Sigmoid colon (tissue), 6 donors: ENCODE measurements at regions not wholly inside any gene's neighbourhood (a gene's known extent, or its start where the extent isn't known, plus 50 kb on each side); places are given as distances from the start of the nearest gene placed in this dataset.

ENCODE experiments used
- DNase-seq: peaks from one replicate; pipeline ENCODE4 v3.0.0-alpha.2; 2019
- H3K27ac ChIP-seq, 4 donors: fragments of 200-600 bp; sonication (generic); one replicate each; pipeline ENCODE4 v1.5.1; 2016 to 2019; ENCODE audit warnings: mild to moderate bottlenecking in 1 of 4
- H3K27me3 ChIP-seq, 3 donors: fragments of 200-600 bp; sonication (generic); one replicate each; pipeline ENCODE4 v1.5.1; 2019; ENCODE audit warnings: mild to moderate bottlenecking in 1 of 3
- H3K36me3 ChIP-seq, 4 donors: fragments of 200-600 bp; sonication (generic); one replicate each; pipeline ENCODE4 v1.5.1; 2016 to 2019
- H3K4me1 ChIP-seq, 4 donors: fragments of 200-600 bp; sonication (generic); one replicate each; pipeline ENCODE4 v1.5.1; 2017 to 2019
- H3K4me3 ChIP-seq, 4 donors: fragments of 200-600 bp; sonication (generic); one replicate each; pipeline ENCODE4 v1.5.1; 2017 to 2019; ENCODE audit warnings: mild to moderate bottlenecking in 2 of 4, moderate library complexity in 1 of 4
- H3K9me3 ChIP-seq, 4 donors: fragments of 200-600 bp in 3 of 4; sonication (generic) in 3 of 4; one replicate each; pipeline versions ENCODE4 v1.5.1 to v1.6.1; 2013 to 2019
- EP300 ChIP-seq, 4 donors: sonication (generic); formaldehyde crosslinking; IDR thresholded peaks; one replicate each; pipeline ENCODE4 v1.6.1; 2017; ENCODE audit warnings: antibody characterized with exemption in 4 of 4
- POLR2A ChIP-seq, 2 donors: fragments of 450-650 bp; IDR thresholded peaks; one replicate each; pipeline ENCODE4 v1.6.1; 2016; ENCODE audit warnings: antibody characterized with exemption in 2 of 2, mild to moderate bottlenecking in 2 of 2, moderate library complexity in 2 of 2
- POLR2AphosphoS5 ChIP-seq, 4 donors: sonication (generic); formaldehyde crosslinking; IDR thresholded peaks; one replicate each; pipeline ENCODE4 v1.6.1; 2017; ENCODE audit warnings: antibody characterized with exemption in 4 of 4
- WGBS, 2 donors: extraction: QIAGEN DNeasy Blood & Tissue Kit; methylation state at CpG; one replicate each; pipeline ENCODE4 v1.1.7; 2013; 5-methylcytosine and 5-hydroxymethylcytosine counted together
- intact Hi-C: fragments of 100-400 bp; cut with DNase I; formaldehyde crosslinking; loops from one replicate; pipeline ENCODE4 v1.15.1; 2023
- TF ChIP-seq, protein P1 (sequence below), 4 experiments: fragments of 450-650 bp in 3 of 4; fragments of 200-600 bp in 1 of 4; IDR thresholded peaks; one replicate each; pipeline ENCODE4 v1.5.1; 2016 to 2019; ENCODE audit warnings: antibody characterized with exemption in 4 of 4, mild to moderate bottlenecking in 3 of 4, moderate library complexity in 2 of 4
- donor health status: healthy with polysubstance abuse.
- donor health status: healthy.

DNA sequence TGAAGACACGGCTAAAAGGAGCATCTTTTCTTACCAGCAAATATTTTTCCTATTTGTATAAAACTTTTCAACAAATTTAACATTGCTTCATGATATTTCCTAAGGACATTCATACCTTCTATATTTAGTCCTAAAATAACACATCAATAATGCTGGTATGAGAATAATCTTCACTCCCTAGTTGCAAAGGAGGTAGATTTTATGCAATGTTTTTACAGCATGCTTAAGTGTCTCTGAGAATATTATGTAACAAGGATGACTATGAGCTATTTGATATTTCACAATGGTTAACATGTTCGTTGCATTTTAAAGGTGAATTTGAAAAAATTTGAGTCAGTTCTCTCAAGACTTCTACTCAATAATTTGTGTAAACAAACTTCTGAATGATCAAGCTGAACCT is 506.7 kb downstream of the NUP35 start:
- H3K27ac ChIP-seq: no peak overlapping the region
- no peaks in the 10 kb centered on the region for H3K36me3 ChIP-seq
- DNase-seq: no peak
- H3K9me3 ChIP-seq: no peaks in the 10 kb centered on the region
- 84 to 86% methylated on average over 2 of the region's 2 CpGs for WGBS, 2 donors
- H3K4me3 ChIP-seq: no peak overlapping the region
- H3K4me1 ChIP-seq: no peaks in the 10 kb centered on the region
- no peaks in the 10 kb centered on the region for H3K27me3 ChIP-seq
- TF ChIP-seq EP300 (IDR thresholded peaks at IDR 0.05) (no peak), POLR2A (IDR thresholded peaks at IDR 0.05) (no peak), POLR2AphosphoS5 (IDR thresholded peaks at IDR 0.05) (no peak)
- TF ChIP-seq, protein P1, sequence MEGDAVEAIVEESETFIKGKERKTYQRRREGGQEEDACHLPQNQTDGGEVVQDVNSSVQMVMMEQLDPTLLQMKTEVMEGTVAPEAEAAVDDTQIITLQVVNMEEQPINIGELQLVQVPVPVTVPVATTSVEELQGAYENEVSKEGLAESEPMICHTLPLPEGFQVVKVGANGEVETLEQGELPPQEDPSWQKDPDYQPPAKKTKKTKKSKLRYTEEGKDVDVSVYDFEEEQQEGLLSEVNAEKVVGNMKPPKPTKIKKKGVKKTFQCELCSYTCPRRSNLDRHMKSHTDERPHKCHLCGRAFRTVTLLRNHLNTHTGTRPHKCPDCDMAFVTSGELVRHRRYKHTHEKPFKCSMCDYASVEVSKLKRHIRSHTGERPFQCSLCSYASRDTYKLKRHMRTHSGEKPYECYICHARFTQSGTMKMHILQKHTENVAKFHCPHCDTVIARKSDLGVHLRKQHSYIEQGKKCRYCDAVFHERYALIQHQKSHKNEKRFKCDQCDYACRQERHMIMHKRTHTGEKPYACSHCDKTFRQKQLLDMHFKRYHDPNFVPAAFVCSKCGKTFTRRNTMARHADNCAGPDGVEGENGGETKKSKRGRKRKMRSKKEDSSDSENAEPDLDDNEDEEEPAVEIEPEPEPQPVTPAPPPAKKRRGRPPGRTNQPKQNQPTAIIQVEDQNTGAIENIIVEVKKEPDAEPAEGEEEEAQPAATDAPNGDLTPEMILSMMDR (IDR thresholded peaks at IDR 0.05): no peak
- intact Hi-C loops: no loop called here

DNA sequence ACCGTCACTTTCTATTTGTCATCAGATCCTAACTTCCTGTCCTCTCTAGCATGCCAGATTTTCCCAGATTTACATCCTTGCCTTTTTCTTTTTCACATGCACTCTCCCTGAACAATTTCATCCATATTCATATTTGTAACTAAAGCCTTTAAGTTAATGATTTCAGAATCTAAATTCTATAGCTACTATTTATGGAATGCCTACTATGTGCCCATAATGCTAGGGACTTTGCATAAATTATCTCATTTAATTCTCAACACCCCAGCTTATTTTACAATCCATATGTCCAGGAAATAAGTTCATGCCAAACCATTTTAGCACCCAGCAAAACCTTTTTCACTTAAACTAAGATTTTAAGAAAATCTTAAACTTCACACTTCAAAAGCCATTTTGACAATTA is 531.9 kb downstream of the NUP35 start:
- Histone ChIP-seq H3K27ac (no peak overlapping the region), H3K27me3 (no peaks in the 10 kb centered on the region), H3K4me3 (no peak overlapping the region), H3K4me1 (no peaks in the 10 kb centered on the region), H3K9me3 (peaks cover 0 to 2% (median 0%) of the 10 kb centered on the region in 4 donors), H3K36me3 (no peaks in the 10 kb centered on the region)
- WGBS, 2 donors: 73 to 95% methylated on average over 1 of the region's 1 CpG
- TF ChIP-seq EP300 (IDR thresholded peaks at IDR 0.05): no peak
- TF ChIP-seq POLR2A (IDR thresholded peaks at IDR 0.05): no peak
- no peak for TF ChIP-seq POLR2AphosphoS5 (IDR thresholded peaks at IDR 0.05)
- TF ChIP-seq, protein P1 (IDR thresholded peaks at IDR 0.05): no peak
- no peak for DNase-seq
- intact Hi-C loops: no loop called here

DNA sequence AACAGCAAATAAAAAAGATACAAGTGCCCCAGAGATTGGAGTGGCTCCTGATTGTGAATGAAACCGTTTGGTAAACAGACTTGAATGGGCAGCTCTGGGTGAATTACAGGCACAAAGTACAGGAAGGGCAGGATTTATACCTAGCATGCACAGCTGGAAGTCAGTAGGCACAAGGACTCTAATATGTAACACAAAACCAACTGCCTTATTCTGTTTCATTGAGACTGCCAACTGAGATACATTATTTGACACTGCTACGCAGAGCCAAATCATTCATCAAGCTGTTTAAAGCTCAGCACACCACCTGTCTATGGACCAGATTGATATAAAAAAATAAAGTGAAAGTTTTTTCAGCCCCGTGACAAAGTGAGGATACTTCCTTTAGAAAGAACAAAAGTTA is 541.2 kb downstream of the NUP35 start:
- intact Hi-C loops: no loop called here
- no peak for DNase-seq
- H3K27ac ChIP-seq: no peak overlapping the region
- no peaks in the 10 kb centered on the region for H3K27me3 ChIP-seq
- no peaks in the 10 kb centered on the region for H3K36me3 ChIP-seq
- TF ChIP-seq EP300 (IDR thresholded peaks at IDR 0.05) (no peak), POLR2AphosphoS5 (IDR thresholded peaks at IDR 0.05) (no peak), POLR2A (IDR thresholded peaks at IDR 0.05) (no peak)
- TF ChIP-seq, protein P1 (IDR thresholded peaks at IDR 0.05): no peak
- H3K4me1 ChIP-seq: peaks cover 0 to 8% (median 0%) of the 10 kb centered on the region in 4 donors
- H3K9me3 ChIP-seq: no peaks in the 10 kb centered on the region
- H3K4me3 ChIP-seq: no peak overlapping the region
- 10 to 42% methylated on average over 3 of the region's 3 CpGs for WGBS, 2 donors

DNA sequence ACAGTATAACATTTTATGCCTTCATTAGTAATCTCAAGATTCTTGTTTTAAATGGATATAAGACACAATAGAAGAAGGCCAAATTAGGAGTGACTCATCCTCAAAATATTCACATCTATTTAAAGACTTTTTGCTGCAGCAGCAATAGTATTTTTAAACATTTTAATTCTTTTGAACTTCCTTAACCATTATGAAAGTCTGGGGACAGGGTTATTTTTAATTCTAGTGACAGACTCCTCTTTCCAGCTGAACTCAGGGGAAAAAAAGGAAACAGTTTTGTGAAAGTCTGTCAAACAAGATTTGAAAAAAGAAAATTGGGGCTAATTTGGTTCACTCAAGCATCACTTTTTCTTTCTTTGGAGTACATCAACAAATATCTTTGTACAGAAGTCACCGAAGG is 541.8 kb downstream of the NUP35 start:
- no peaks in the 10 kb centered on the region for H3K27me3 ChIP-seq
- H3K4me1 ChIP-seq: peaks cover 0 to 8% (median 0%) of the 10 kb centered on the region in 4 donors
- TF ChIP-seq POLR2A (IDR thresholded peaks at IDR 0.05): no peak
- no peak for TF ChIP-seq POLR2AphosphoS5 (IDR thresholded peaks at IDR 0.05)
- TF ChIP-seq EP300 (IDR thresholded peaks at IDR 0.05): no peak
- TF ChIP-seq, protein P1 (IDR thresholded peaks at IDR 0.05): no peak
- no peaks in the 10 kb centered on the region for H3K36me3 ChIP-seq
- WGBS, 2 donors: 71 to 93% methylated on average over 1 of the region's 1 CpG
- H3K27ac ChIP-seq: peak overlapping the region in 1 of 4 donors; percentile 9
- H3K9me3 ChIP-seq: no peaks in the 10 kb centered on the region
- no peak overlapping the region for H3K4me3 ChIP-seq
- DNase-seq: no peak
- intact Hi-C loops: no loop called here

DNA sequence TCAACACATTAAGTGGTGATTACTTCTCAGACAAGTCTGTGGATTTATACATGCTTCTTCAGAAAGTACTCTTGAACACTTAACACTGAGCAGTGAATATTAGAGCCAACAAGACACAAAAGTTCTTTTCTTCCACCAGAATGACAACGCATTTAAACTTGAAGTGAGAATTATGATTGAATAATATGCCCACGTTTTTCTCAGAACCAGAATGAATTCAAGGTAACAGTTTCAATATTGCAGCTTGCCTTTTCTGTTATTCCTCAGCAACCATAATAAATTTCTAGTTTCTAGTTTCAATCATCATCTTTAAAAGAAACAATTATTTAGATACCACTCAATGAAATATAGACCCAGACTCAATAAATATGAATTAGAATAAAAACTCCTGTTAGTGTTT is 547.0 kb downstream of the NUP35 start:
- WGBS, 2 donors: 78 to 83% methylated on average over 2 of the region's 2 CpGs
- no peaks in the 10 kb centered on the region for H3K27me3 ChIP-seq
- H3K4me3 ChIP-seq: no peak overlapping the region
- H3K9me3 ChIP-seq: no peaks in the 10 kb centered on the region
- no peaks in the 10 kb centered on the region for H3K36me3 ChIP-seq
- DNase-seq: no peak
- TF ChIP-seq POLR2AphosphoS5 (IDR thresholded peaks at IDR 0.05): no peak
- TF ChIP-seq EP300 (IDR thresholded peaks at IDR 0.05): no peak
- no peak for TF ChIP-seq POLR2A (IDR thresholded peaks at IDR 0.05)
- H3K4me1 ChIP-seq: peaks cover 0 to 3% (median 0%) of the 10 kb centered on the region in 4 donors
- H3K27ac ChIP-seq: no peak overlapping the region
- intact Hi-C loops: no loop called here
